WTC11 (cell line): ENCODE measurements at regions not wholly inside any gene's neighbourhood (a gene's known extent, or its start where the extent isn't known, plus 50 kb on each side); places are given as distances from the start of the nearest gene placed in this dataset.

Experiments used
- ATAC-seq: fragments of 200-7000 bp; cut with Tn5 transposase; 2 replicates; pipeline ENCODE4 v1.10.0; 2021; ENCODE audit warnings: mild to moderate bottlenecking, moderate library complexity
- CTCF ChIA-PET: fragments of 300-600 bp; sonication (Branson Sonifier 250); formaldehyde crosslinking; loops from one replicate; lab custom pipeline; 2021; ENCODE audit warnings: antibody characterized with exemption; lab: Charles Lee
- POLR2A ChIA-PET: fragments of 350-600 bp; sonication (Branson Sonifier 250); formaldehyde crosslinking; loops from one replicate; lab custom pipeline; 2021; ENCODE audit warnings: antibody characterized with exemption; lab: Charles Lee
- DNase-seq: peaks from one replicate; pipeline ENCODE4 v3.0.0; 2021; ENCODE audit warnings: low spot score
- H3K27ac Mint-ChIP-seq: 2 replicates; pipeline ENCODE4 v1.8.0; 2021; ENCODE audit warnings: mixed read lengths
- H3K27me3 Mint-ChIP-seq: 2 replicates; pipeline ENCODE4 v1.8.0; 2021; ENCODE audit warnings: low read depth, mild to moderate bottlenecking, moderate library complexity, mixed read lengths
- H3K36me3 Mint-ChIP-seq: 2 replicates; pipeline ENCODE4 v1.8.0; 2021; ENCODE audit warnings: mixed read lengths
- H3K4me1 Mint-ChIP-seq: 2 replicates; pipeline ENCODE4 v1.8.0; 2022; ENCODE audit warnings: mixed read lengths
- H3K4me3 Mint-ChIP-seq: 2 replicates; pipeline ENCODE4 v1.8.0; 2021; ENCODE audit warnings: mild to moderate bottlenecking, moderate library complexity, mixed read lengths
- H3K9me3 Mint-ChIP-seq: 2 replicates; pipeline ENCODE4 v1.8.0; 2021; ENCODE audit warnings: mixed read lengths
- FOXK1 ChIP-seq: sonication (generic); formaldehyde crosslinking; IDR thresholded peaks from 2 replicates; pipeline ENCODE4 v1.8.0; 2022; ENCODE audit warnings: mild to moderate bottlenecking, moderate library complexity, missing genetic modification reagents
- JAZF1 ChIP-seq: fragments of 250-450 bp; sonication (Bioruptor Pico); IDR thresholded peaks from 2 replicates; pipeline ENCODE4 v1.9.0; 2021; ENCODE audit warnings: moderate library complexity, mild to moderate bottlenecking, inconsistent platforms
- JUN ChIP-seq: sonication (generic); formaldehyde crosslinking; IDR thresholded peaks from 2 replicates; pipeline ENCODE4 v1.8.0; 2023; ENCODE audit warnings: mild to moderate bottlenecking, missing genetic modification reagents
- NFATC4 ChIP-seq: fragments of 250-450 bp; sonication (Bioruptor Pico); IDR thresholded peaks from 2 replicates; pipeline ENCODE4 v1.9.0; 2021; ENCODE audit warnings: mild to moderate bottlenecking
- NR1H2 ChIP-seq: sonication (generic); formaldehyde crosslinking; IDR thresholded peaks from 2 replicates; pipeline ENCODE4 v1.9.0; 2021; ENCODE audit warnings: mild to moderate bottlenecking, moderate library complexity, missing genetic modification reagents
- NR2C2 ChIP-seq: sonication (generic); formaldehyde crosslinking; IDR thresholded peaks from 2 replicates; pipeline ENCODE4 v1.8.0; 2022; ENCODE audit warnings: mild to moderate bottlenecking, missing genetic modification reagents
- PRRX2 ChIP-seq: fragments of 250-450 bp; sonication (Bioruptor Pico); IDR thresholded peaks from 2 replicates; pipeline ENCODE4 v1.8.0; 2021; ENCODE audit warnings: mild to moderate bottlenecking
- TCF7 ChIP-seq: sonication (generic); formaldehyde crosslinking; IDR thresholded peaks from 2 replicates; pipeline ENCODE4 v1.8.0; 2022; ENCODE audit warnings: mild to moderate bottlenecking, low read depth, missing genetic modification reagents, moderate library complexity
- TF ChIP-seq, protein P1 (sequence below): sonication (generic); formaldehyde crosslinking; IDR thresholded peaks from 2 replicates; pipeline ENCODE4 v1.8.1; 2023; ENCODE audit warnings: mild to moderate bottlenecking, missing genetic modification reagents, moderate library complexity
- TF ChIP-seq, protein P2 (sequence below): sonication (generic); formaldehyde crosslinking; IDR thresholded peaks from 2 replicates; pipeline ENCODE4 v1.8.1; 2023; ENCODE audit warnings: mild to moderate bottlenecking, missing genetic modification reagents
- TF ChIP-seq, protein P3 (sequence below): sonication (generic); formaldehyde crosslinking; IDR thresholded peaks from 2 replicates; pipeline ENCODE4 v1.8.0; 2023; ENCODE audit warnings: missing genetic modification reagents, mild to moderate bottlenecking, borderline replicate concordance
- TF ChIP-seq, protein P4 (sequence below): fragments of 250-450 bp; sonication (Bioruptor Pico); conservative IDR thresholded peaks from 2 replicates; pipeline ENCODE4 v1.9.0; 2021; ENCODE audit warnings: mild to moderate bottlenecking
- TF ChIP-seq, protein P5 (sequence below): fragments of 250-450 bp; sonication (Bioruptor Pico); IDR thresholded peaks from 2 replicates; pipeline ENCODE4 v1.9.0; 2021; ENCODE audit warnings: moderate library complexity, mild to moderate bottlenecking, inconsistent platforms, borderline replicate concordance
- TF ChIP-seq, protein P6 (sequence below): sonication (generic); formaldehyde crosslinking; conservative IDR thresholded peaks from 2 replicates; pipeline ENCODE4 v1.8.1; 2023; ENCODE audit warnings: mild to moderate bottlenecking, low read depth, missing genetic modification reagents, moderate library complexity
- TF ChIP-seq, protein P7 (sequence below): sonication (generic); formaldehyde crosslinking; IDR thresholded peaks from 2 replicates; pipeline ENCODE4 v1.8.1; 2023; ENCODE audit warnings: mild to moderate bottlenecking, missing genetic modification reagents, borderline replicate concordance
- TF ChIP-seq, protein P8 (sequence below): fragments of 250-450 bp; sonication (Bioruptor Pico); IDR thresholded peaks from 2 replicates; pipeline ENCODE4 v1.9.0; 2021; ENCODE audit warnings: mild to moderate bottlenecking
- TF ChIP-seq, protein P9 (sequence below): sonication (generic); formaldehyde crosslinking; IDR thresholded peaks from 2 replicates; pipeline ENCODE4 v1.8.1; 2023; ENCODE audit warnings: mild to moderate bottlenecking, missing genetic modification reagents, moderate library complexity

DNA sequence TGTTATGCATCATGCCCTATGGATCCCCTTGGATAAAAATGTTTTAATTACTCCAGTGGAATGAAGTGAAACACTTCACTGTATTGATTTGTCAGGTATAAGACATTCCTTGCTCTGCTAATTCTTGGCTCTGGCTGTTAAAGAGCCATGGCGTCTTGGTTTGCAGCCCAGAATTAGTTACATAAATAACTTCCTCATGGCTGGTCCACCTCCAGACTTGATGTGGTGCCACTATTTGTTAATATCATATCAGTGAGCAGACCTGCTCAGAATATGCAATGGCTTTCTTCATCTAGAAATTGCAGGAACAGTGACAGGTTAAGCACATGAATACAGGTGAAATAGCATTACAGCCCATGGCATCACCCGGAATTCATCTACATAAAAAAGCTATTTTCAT lies 446.9 kb upstream of the GRIN3A start (continued):
- TF ChIP-seq, protein P1, sequence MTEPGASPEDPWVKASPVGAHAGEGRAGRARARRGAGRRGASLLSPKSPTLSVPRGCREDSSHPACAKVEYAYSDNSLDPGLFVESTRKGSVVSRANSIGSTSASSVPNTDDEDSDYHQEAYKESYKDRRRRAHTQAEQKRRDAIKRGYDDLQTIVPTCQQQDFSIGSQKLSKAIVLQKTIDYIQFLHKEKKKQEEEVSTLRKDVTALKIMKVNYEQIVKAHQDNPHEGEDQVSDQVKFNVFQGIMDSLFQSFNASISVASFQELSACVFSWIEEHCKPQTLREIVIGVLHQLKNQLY: no peak
- TF ChIP-seq JAZF1 (no peak), NR1H2 (CRISPR knock-in tag) (no peak), NR2C2 (no peak)
- TF ChIP-seq, protein P2, sequence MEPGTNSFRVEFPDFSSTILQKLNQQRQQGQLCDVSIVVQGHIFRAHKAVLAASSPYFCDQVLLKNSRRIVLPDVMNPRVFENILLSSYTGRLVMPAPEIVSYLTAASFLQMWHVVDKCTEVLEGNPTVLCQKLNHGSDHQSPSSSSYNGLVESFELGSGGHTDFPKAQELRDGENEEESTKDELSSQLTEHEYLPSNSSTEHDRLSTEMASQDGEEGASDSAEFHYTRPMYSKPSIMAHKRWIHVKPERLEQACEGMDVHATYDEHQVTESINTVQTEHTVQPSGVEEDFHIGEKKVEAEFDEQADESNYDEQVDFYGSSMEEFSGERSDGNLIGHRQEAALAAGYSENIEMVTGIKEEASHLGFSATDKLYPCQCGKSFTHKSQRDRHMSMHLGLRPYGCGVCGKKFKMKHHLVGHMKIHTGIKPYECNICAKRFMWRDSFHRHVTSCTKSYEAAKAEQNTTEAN (CRISPR knock-in tag): no peak
- TF ChIP-seq, protein P3, sequence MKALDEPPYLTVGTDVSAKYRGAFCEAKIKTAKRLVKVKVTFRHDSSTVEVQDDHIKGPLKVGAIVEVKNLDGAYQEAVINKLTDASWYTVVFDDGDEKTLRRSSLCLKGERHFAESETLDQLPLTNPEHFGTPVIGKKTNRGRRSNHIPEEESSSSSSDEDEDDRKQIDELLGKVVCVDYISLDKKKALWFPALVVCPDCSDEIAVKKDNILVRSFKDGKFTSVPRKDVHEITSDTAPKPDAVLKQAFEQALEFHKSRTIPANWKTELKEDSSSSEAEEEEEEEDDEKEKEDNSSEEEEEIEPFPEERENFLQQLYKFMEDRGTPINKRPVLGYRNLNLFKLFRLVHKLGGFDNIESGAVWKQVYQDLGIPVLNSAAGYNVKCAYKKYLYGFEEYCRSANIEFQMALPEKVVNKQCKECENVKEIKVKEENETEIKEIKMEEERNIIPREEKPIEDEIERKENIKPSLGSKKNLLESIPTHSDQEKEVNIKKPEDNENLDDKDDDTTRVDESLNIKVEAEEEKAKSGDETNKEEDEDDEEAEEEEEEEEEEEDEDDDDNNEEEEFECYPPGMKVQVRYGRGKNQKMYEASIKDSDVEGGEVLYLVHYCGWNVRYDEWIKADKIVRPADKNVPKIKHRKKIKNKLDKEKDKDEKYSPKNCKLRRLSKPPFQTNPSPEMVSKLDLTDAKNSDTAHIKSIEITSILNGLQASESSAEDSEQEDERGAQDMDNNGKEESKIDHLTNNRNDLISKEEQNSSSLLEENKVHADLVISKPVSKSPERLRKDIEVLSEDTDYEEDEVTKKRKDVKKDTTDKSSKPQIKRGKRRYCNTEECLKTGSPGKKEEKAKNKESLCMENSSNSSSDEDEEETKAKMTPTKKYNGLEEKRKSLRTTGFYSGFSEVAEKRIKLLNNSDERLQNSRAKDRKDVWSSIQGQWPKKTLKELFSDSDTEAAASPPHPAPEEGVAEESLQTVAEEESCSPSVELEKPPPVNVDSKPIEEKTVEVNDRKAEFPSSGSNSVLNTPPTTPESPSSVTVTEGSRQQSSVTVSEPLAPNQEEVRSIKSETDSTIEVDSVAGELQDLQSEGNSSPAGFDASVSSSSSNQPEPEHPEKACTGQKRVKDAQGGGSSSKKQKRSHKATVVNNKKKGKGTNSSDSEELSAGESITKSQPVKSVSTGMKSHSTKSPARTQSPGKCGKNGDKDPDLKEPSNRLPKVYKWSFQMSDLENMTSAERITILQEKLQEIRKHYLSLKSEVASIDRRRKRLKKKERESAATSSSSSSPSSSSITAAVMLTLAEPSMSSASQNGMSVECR: no peak
- TF ChIP-seq, protein P4, sequence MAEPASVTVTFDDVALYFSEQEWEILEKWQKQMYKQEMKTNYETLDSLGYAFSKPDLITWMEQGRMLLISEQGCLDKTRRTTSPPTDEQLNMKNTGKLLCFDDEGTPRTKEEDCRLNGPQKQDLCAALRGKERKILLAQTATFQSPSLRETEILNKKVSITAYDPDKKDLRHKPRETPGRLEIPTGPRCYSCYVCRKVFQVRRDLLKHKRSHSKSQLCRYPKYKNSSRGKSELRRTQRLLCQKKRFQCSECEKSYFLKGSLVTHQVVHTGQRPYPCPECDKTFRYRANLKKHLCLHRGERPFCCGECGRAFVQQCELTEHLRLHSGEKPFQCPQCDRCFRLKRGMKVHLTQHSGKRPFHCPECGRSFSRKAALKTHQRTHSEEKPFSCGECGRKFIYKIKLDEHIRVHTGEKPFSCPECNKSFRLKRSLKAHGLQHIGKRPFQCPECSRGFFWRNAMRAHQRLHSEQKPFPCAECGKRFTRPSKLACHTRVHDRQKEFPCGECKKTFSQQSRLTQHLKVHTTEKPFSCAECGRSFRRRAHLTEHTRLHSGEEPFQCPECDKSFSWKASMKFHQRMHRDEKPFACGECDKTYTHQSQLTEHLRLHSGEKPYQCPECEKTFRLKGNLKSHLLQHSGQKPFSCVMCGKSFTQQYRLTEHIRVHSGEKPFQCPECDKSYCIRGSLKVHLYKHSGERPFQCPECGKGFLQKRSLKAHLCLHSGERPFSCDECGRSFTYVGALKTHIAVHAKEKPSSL: no peak
- TF ChIP-seq, protein P5, sequence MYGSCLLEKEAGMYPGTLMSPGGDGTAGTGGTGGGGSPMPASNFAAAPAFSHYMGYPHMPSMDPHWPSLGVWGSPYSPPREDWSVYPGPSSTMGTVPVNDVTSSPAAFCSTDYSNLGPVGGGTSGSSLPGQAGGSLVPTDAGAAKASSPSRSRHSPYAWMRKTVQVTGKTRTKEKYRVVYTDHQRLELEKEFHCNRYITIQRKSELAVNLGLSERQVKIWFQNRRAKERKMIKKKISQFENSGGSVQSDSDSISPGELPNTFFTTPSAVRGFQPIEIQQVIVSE (CRISPR knock-in tag): no peak
- TF ChIP-seq, protein P6, sequence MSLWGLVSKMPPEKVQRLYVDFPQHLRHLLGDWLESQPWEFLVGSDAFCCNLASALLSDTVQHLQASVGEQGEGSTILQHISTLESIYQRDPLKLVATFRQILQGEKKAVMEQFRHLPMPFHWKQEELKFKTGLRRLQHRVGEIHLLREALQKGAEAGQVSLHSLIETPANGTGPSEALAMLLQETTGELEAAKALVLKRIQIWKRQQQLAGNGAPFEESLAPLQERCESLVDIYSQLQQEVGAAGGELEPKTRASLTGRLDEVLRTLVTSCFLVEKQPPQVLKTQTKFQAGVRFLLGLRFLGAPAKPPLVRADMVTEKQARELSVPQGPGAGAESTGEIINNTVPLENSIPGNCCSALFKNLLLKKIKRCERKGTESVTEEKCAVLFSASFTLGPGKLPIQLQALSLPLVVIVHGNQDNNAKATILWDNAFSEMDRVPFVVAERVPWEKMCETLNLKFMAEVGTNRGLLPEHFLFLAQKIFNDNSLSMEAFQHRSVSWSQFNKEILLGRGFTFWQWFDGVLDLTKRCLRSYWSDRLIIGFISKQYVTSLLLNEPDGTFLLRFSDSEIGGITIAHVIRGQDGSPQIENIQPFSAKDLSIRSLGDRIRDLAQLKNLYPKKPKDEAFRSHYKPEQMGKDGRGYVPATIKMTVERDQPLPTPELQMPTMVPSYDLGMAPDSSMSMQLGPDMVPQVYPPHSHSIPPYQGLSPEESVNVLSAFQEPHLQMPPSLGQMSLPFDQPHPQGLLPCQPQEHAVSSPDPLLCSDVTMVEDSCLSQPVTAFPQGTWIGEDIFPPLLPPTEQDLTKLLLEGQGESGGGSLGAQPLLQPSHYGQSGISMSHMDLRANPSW (CRISPR knock-in tag): no peak

DNA sequence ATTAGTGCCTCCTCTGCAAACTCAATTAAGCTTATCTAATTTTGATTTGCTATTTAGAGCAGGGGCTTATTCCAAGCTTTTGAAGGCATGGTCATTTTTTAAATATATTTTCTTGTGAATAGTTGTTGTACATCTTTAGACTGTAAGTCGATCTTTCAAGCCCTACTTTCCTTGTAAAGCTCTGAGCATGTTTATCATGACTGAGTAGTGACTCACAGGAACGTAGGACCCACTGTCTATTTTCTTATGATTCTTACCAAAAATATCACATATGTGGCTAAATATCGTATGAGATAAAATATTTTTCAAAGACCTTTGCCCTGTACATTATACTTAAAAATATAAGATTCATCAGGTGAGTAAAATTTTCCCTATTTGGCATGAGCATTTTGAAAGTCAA lies 440.4 kb upstream of the GRIN3A start:
- H3K36me3 Mint-ChIP-seq: peaks cover 16% of the 10 kb centered on the region
- POLR2A ChIA-PET: no interaction called here
- no peak for ATAC-seq
- TF ChIP-seq JUN (CRISPR knock-in tag) (no peak), PRRX2 (CRISPR knock-in tag) (no peak), TCF7 (CRISPR knock-in tag) (no peak), NFATC4 (CRISPR knock-in tag) (no peak), FOXK1 (CRISPR knock-in tag) (no peak)
- TF ChIP-seq, protein P7, sequence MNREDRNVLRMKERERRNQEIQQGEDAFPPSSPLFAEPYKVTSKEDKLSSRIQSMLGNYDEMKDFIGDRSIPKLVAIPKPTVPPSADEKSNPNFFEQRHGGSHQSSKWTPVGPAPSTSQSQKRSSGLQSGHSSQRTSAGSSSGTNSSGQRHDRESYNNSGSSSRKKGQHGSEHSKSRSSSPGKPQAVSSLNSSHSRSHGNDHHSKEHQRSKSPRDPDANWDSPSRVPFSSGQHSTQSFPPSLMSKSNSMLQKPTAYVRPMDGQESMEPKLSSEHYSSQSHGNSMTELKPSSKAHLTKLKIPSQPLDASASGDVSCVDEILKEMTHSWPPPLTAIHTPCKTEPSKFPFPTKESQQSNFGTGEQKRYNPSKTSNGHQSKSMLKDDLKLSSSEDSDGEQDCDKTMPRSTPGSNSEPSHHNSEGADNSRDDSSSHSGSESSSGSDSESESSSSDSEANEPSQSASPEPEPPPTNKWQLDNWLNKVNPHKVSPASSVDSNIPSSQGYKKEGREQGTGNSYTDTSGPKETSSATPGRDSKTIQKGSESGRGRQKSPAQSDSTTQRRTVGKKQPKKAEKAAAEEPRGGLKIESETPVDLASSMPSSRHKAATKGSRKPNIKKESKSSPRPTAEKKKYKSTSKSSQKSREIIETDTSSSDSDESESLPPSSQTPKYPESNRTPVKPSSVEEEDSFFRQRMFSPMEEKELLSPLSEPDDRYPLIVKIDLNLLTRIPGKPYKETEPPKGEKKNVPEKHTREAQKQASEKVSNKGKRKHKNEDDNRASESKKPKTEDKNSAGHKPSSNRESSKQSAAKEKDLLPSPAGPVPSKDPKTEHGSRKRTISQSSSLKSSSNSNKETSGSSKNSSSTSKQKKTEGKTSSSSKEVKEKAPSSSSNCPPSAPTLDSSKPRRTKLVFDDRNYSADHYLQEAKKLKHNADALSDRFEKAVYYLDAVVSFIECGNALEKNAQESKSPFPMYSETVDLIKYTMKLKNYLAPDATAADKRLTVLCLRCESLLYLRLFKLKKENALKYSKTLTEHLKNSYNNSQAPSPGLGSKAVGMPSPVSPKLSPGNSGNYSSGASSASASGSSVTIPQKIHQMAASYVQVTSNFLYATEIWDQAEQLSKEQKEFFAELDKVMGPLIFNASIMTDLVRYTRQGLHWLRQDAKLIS (CRISPR knock-in tag): no peak
- TF ChIP-seq, protein P8, sequence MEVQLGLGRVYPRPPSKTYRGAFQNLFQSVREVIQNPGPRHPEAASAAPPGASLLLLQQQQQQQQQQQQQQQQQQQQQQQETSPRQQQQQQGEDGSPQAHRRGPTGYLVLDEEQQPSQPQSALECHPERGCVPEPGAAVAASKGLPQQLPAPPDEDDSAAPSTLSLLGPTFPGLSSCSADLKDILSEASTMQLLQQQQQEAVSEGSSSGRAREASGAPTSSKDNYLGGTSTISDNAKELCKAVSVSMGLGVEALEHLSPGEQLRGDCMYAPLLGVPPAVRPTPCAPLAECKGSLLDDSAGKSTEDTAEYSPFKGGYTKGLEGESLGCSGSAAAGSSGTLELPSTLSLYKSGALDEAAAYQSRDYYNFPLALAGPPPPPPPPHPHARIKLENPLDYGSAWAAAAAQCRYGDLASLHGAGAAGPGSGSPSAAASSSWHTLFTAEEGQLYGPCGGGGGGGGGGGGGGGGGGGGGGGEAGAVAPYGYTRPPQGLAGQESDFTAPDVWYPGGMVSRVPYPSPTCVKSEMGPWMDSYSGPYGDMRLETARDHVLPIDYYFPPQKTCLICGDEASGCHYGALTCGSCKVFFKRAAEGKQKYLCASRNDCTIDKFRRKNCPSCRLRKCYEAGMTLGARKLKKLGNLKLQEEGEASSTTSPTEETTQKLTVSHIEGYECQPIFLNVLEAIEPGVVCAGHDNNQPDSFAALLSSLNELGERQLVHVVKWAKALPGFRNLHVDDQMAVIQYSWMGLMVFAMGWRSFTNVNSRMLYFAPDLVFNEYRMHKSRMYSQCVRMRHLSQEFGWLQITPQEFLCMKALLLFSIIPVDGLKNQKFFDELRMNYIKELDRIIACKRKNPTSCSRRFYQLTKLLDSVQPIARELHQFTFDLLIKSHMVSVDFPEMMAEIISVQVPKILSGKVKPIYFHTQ (CRISPR knock-in tag): no peak
- TF ChIP-seq, protein P9, sequence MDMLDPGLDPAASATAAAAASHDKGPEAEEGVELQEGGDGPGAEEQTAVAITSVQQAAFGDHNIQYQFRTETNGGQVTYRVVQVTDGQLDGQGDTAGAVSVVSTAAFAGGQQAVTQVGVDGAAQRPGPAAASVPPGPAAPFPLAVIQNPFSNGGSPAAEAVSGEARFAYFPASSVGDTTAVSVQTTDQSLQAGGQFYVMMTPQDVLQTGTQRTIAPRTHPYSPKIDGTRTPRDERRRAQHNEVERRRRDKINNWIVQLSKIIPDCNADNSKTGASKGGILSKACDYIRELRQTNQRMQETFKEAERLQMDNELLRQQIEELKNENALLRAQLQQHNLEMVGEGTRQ: no peak

More for the DNA sequence above, 440.4 kb upstream of the GRIN3A start:
- Mint-ChIP-seq H3K27me3 (no peaks in the 10 kb centered on the region), H3K4me1 (no peaks in the 10 kb centered on the region), H3K4me3 (no peak overlapping the region), H3K9me3 (peaks cover 44% of the 10 kb centered on the region), H3K27ac (no peak overlapping the region)
- CTCF ChIA-PET: no interaction called here
- no peak for DNase-seq
